ENCODE measurements at regions not wholly inside any gene's neighbourhood (a gene's known extent, or its start where the extent isn't known, plus 50 kb on each side); places are given as distances from the start of the nearest gene placed in this dataset.
A peak's percentile ranks its signal among the peaks of the same experiment; 100 is the strongest.

- TF ChIP-seq POLR2A (IDR thresholded peaks at IDR 0.05; ENCODE audit: low read depth, low read length) (no peak), POLR2AphosphoS5 (IDR thresholded peaks at IDR 0.05; ENCODE audit: low read depth, low read length) (no peak), TAF1 (IDR thresholded peaks at IDR 0.05; ENCODE audit: low read depth, low read length) (no peak), SPI1 (IDR thresholded peaks at IDR 0.05; ENCODE audit: low read depth, low read length) (peak; percentile 29; the same call in 1 of the 2 replicates), PAX5 (IDR thresholded peaks at IDR 0.05; ENCODE audit: insufficient read depth, low read length, severe bottlenecking) (no peak)
Observed at GRCh38 chr2:43097644-43098408, 128.6 kb downstream of the ZFP36L2 start.
